Left lobe of liver (tissue), 2 donors: ENCODE measurements at regions not wholly inside any gene's neighbourhood (a gene's known extent, or its start where the extent isn't known, plus 50 kb on each side); places are given as distances from the start of the nearest gene placed in this dataset.
"Not testable (repeated sequence)": the region's sequence is repeated elsewhere in the genome, so short reads cannot be mapped to it uniquely, and the experiment has no call there.

Experiments used
- ATAC-seq: fragments of 200-7000 bp; cut with Tn5 transposase; one replicate; pipeline ENCODE4 v1.9.1; 2020; ENCODE audit warnings: mild to moderate bottlenecking, moderate library complexity
- DNase-seq: peaks from one replicate; pipeline ENCODE4 v3.0.0-alpha.2; 2020; ENCODE audit warnings: low spot score
- donor health status: DM: no; HTN: no; CAD: no; lungs with moderate emphysema.
- donor health status: DM: no; HTN: yes; CAD: no.

DNA sequence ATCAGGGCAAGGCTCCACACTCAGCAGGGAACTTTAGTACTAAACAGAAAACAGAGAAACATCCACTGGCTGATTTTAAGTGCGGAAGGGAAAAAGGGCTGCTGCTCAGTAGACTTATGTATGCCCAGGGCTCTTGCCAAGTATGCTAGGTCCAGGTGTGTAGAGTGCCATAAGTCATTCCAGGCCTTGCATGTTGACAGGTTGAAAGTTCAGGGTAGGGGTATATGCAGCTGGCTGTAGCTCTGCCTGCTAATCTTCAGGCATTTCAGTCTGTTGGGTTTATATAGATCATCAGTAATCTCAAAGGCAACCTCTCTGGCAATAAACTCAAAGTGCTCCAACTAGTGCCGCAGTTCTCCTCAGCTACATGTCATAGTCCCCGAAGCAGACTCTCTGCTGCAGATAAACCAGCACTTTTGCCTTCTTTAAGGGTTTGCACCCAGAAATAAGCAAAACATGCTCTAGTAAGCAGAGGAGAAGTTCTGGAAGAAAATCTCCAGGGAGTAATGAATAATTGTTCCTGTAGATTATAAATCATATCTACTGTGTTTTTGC lies 134.9 kb upstream of the GRIA3 start:
- peak; percentile 47 for ATAC-seq
- no peak for DNase-seq

DNA sequence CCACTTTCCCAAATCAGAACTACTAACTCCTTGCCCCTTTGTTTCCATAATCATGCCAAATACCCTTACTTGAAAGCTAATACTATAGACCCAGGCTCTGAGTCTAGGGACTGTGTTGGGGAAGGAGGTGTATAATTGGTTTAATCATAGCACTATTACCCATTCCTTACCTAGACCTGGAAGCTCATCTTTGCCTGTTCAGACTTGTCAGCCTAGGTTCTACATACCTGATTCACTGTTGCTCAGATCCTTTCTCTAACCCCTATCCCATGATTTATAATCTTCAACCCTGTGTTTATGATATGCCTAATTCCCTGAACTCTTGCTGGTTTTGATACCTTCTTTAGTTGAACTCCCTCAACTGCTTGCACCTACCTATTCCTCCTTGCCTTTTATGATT lies 123.1 kb upstream of the GRIA3 start:
- ATAC-seq, result no peak
- DNase-seq, result no peak

DNA sequence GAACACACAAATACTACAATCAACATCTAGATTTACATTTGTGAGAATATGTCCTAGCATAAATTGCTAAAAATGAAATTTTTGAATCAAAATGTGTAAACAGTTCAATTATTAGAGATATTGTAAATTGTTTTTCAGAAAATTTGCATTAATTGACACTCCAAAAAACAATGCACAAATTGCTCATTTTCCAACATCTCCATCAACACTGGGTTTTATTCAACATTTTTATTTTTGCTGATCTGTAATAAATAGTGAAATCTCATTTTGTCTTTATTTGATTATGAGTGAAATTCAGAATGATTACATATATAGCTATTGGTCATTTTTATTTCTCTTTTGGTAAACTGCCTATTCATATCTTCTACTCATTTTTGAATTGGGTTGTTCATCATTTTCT lies 120.0 kb upstream of the GRIA3 start:
- DNase-seq, result no peak

DNA sequence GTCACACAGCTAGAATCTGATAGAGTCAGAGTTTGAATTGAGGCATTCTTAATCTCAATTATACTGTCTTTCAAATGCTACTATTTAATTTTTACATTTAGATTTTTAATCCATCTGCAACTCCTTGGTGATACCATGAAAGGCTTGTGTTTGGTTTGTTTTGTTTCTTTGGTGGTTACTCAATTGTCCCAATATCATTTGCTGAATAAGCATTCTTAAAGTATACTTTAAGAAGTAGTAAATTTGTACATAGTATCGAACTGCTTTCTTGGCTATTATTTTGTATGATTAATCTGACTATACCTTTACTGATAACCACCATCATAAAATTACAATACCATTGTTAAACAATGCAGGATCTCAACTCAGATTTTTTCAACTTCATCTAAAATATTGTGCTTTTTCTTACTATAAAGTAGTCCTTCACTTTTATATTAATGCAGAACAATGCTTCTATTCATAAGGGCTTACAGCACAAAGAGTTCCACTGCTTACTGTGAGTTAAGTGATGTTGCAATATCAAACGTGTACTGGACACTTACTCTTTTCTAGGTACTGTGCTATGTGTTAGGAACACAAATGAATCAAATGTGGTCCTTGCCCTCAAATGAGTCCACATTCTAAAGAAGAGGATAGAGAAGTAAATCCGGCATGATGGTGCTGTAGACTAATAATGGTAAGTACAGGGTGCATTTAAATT lies 111.2 kb upstream of the GRIA3 start:
- DNase-seq (no peak), ATAC-seq (no peak)

More for the DNA sequence above, 120.0 kb upstream of the GRIA3 start:
- no peak for ATAC-seq

DNA sequence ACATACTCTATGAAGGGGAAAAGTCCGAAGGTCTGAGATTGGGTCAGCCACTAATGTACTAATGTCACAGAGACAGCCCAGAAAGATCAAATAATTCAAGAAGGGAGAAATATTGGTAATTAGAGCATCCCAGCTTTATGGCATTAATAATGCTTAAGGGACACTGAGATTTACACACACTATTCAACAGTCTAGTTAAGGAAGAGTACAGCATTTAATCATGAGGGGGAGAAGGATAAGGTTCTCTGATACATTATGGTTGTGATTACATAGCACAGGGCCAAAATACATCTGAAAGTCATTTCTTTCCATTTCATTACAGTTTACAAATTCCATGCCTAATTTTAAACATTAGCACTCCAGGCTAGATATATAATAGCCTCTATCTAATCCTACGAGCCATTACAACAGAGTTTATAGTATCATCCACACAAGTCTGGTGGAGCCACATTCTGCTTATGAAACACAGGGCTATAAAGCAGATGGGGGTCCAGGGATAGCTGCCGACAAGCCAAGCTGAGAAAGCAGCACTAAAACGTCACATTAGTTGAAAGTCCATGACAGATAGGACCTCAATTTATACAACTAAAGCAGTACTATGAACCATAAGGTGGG lies 108.0 kb upstream of the GRIA3 start:
- no peak for ATAC-seq
- no peak for DNase-seq

DNA sequence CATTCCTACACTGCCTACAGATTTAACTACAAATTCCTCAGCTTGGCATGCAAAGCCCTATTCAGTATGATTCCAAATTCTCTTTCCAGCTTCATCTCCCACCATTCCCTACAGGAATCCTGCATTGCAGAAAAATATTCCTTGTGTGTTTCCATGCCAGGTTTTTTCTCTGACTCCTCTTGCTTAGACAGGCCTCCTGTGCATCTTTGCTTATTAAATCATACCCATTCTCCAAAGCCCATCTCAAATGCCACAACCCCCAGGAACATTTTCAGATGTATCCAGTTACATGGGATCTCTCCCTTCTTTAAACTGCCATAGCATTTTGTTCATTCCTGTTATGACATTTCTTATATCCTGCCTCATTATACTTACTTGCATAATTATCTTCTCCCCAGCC lies 106.4 kb upstream of the GRIA3 start:
- ATAC-seq, result no peak

DNA sequence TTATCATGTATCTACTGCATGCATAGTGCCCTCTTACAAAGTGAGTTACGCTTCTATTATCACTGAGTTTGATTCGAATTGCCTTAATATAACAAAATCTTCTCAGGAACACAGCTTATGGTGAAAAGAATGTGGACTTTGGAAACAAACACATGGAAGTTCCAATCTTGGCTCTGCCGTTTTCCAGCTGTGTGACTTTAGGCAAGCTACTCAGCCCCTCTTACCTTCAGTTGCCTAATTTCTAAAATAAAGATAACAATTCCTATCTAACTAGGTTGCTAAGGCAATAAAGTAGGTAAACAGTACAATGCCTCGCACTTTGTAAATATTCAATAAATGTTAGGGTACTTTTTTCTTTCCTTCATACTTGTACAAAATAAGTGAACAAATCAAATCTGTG lies 104.0 kb upstream of the GRIA3 start:
- DNase-seq (no peak), ATAC-seq (peak; percentile 77)

More for the DNA sequence above, 106.4 kb upstream of the GRIA3 start:
- DNase-seq, result no peak

DNA sequence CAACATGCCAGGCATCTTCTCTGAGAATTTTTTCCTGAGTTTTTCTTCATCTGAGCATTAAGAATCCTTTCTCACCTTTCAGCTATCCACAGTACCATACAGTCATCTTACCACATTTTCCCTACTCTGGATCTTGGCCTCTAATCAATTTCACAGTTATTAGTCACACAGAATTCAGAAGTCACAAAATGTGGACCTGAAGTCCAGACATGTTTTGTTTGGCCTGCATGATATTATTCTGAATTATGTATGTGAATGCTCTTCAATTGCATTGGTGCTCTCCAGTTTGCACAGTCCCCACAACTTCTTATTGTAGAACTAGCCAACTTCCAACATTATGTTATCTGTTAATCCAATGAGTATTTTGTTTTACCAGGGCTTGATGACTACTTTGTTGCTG lies 102.3 kb upstream of the GRIA3 start:
- DNase-seq (no peak), ATAC-seq (no peak)

DNA sequence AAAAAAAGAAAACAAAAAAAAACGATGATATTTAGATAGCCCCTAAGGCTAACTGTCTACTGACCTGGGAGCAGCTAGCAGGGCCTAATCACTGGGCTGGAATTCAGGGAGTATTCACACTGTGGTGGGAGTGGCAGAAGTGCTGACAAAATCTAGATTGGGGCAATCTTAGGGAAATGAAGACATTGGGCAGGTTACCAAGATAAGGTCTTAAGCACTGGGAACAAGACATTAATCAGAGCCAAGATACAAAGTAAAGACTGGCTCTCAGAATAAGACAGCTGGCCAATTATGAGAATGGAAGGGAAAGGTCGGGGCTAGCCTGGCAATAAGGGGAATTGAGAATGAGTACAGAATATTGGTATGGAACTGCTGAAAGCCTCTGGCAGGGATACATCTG lies 100.2 kb upstream of the GRIA3 start:
- no peak for ATAC-seq

DNA sequence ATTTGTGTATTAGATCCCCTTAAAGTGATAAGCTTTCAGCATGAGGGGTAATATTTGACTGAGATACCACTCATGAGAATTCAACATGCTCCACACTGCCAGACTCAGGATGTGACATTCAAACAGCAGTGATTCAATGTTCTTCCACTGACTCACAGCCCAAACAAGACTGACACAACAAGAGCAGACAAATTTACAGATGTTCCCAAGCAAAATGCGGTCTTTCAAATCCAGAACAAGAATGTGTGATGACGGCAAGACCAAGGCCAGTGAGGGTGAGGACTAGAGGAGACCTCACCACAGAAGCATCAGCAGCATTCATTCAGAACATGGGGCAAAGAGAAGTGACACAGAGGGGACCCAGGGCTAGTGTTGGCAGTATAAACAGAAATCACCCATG lies 99.3 kb upstream of the GRIA3 start:
- DNase-seq (no peak), ATAC-seq (no peak)

More for the DNA sequence above, 100.2 kb upstream of the GRIA3 start:
- no peak for DNase-seq

DNA sequence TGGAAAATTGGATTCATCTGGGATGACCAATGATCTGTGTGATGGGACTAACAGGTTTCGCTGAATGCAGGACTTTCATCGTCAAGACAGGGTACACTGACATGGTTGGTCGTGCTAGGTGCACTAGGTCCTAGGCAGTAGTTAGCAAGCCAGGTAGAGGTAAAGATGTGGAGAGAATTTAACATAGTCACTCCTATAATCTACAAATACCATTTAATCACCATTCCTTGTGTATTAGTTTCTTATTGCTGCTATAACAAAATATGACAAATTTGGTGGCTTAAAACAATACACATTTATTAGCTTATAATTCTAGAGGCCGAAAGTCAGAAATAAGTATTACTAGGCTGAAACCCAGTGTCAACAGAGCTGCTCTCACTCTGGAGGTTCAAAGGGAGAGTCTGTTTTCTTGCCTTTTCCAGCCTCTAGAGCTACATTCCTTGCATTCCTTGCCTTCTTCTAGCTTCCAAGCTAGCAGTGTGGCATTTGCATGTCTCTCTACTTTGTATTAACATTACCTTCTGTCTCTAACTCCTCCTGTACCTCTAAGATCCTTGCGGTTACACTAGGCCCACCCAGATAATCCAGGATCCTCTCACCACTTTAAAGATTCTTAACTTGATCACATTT lies 98.7 kb upstream of the GRIA3 start:
- ATAC-seq (no peak), DNase-seq (no peak)

DNA sequence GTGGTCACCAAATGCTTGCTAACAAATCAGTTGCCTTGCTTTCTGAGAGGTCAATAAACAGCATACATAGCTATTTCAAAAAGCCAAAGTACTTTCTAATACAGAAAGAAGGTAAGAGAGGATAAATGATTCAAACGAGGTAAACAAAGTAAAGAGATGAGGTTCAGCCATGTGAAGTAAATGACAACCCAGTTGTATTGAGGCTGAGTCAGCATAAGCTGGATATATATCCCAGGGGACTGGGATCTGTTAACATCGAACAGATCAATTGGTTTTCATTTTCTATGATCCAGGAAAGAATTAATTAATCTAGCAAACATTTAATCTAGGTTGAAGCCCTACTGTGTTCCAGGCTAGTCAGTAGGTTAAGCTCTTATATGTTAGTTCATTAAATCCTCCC lies 97.3 kb upstream of the GRIA3 start:
- DNase-seq, result no peak
- no peak for ATAC-seq

DNA sequence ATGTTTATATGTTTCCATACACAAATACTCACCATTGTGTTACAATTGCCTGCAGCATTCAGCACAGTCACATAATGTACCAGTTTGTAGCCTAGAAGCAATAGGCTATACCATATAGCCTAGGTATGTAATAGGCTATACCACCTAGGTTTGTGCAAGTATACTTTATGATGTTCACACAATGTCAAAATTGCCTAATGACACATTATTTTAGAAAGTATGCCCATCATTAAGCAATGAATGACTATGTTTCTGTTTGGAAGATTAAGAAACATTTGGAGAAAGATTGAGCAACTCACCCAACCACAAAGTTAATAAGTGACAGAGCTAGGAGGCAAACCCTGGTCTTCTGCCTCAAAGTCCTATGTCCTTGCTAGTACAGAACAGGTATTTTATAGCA lies 96.8 kb upstream of the GRIA3 start:
- peak; percentile 90 for ATAC-seq
- DNase-seq, result peak; percentile 35

DNA sequence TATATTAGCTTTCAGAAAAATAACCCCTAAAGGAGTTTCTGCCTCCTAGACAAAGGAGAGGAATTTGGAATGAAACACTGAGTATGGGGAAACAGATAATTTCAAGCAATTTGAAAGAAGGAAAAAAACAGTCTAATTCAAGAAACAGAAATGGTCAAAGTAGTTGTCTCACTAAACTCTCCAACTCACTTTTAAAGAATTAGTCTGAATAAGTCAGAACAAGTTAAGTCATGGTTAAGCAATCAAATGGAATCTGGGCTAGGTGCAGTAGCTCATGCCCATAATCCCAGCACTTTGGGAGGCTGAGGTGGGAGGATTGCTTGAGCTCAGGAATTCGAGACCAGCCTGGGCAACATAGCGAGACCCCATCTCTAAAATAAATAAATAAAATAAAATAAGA lies 95.7 kb upstream of the GRIA3 start:
- no peak for ATAC-seq
- no peak for DNase-seq

DNA sequence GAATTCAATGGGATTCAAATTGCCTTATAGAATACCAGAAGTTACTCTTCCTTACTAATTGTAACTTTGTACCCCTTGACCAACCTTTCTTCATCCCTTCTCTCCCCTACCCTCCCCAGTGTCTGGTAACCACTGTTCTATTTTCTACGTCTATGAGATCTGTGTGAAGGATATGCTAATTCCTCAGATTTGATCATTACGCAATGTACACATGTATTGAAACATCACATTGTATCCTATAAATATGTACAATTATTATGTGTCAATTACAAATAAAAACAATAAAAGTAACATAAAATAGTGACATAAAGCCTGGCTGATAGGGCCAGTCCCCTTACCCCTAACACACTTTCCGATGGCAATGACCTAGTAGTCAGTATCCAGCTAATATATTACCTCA lies 95.1 kb upstream of the GRIA3 start:
- DNase-seq, result no peak
- no peak for ATAC-seq

DNA sequence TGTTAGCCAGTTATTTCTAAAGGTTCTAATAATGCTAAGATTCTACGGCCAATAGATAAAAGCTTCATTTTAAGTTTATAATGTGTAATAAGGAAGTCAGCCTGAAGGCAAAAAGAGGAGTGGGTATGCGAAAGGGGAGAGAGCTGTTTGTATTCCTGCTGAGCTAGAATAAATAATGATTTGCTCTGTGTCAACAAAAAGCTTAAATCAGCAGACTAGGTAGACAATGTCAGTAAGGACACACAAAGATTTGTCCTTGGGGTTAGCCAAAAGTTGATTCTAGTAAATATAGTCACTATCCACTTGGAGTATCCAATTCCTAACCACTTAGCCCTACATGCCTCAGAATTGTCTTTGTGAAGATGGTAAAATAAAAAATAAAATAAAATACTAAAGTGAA lies 90.3 kb upstream of the GRIA3 start:
- ATAC-seq, result peak; percentile 91
- no peak for DNase-seq

DNA sequence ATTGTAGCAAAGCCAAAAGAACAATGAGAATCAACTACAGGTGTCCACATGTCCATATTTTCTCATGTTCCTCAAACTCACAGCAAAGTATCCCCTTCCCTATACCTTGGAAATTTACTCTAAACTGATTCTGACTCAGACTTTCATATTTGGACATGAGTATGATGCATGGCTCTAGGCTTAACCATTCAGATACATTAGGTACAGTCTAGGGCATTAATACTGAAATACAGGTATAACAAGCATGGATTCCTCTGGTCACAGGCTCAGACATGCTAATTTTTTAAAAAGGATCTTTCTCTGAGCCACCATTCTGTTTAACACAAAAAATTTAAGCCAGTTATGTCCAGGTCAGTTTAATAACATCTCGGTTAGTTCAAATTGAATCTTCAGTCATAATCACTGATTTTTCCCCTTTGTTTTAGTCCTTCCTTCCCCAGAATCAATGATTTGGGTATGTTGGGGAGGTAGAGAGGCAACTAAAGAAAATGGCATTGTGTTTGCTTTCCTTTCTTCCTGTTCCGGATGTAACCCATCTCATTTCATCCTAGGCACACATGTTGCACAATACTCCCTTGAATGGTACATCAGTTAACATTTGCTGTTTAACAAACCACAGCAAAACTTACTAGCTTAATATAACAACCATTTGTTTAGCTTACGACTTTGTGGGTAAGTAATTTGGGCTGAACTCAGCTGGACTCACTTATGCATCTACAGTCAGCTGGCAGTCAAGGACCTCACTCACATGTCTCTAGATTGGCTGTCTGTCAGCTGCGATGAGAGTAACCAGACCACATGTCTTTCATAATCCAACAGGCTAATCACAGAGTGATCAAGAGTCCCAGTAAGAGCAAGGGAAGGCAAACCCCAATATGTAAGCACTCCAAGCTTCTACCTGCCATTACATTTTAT lies 75.3 kb upstream of the GRIA3 start:
- DNase-seq (no peak), ATAC-seq (no peak)

DNA sequence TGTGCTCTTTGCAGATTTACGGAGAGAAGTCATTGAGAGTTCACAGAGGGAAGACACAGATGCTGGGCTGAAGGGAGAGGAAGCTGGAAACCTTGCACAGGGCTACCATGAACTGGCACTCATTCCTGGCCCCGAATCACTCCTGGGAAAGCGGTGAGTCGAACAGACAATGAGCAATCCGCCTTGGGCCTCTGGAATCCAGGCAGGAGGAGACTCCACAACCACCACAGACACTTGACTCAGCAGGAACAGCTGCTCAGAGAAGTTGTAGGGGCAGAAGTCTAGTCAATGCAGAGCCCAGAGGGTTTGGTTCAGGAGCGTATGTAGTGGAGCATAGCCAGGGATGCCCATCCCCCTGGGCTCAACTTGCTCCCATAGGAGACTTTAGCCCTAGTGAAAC lies 62.8 kb upstream of the GRIA3 start:
- DNase-seq (no peak), ATAC-seq (no peak)

DNA sequence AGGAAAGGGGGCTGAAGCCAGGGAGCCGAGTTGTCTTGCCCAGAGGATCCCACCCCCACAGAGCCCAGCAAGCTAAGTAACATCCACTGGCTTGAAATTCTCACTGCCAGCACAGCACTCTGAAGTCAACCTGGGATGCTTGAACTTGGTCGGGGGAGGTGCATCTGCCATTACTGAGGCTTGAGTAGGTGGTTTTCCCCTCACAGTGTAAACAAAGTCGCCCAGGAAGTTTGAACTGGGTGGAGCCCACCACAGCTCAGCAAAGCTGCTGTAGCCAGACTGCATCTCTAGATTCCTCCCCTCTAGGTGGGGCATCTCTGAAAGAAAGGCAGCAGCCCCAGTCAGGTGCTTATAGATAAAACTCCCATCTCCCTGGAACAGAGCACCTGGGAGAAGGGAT lies 54.3 kb upstream of the GRIA3 start:
- not testable (repeated sequence) for DNase-seq, ATAC-seq
